Thyroid gland (tissue), 4 donors: ENCODE measurements at regions not wholly inside any gene's neighbourhood (a gene's known extent, or its start where the extent isn't known, plus 50 kb on each side); places are given as distances from the start of the nearest gene placed in this dataset.

Experiments used
- POLR2A ChIP-seq, 2 donors: fragments of 450-650 bp; IDR thresholded peaks; one replicate each; pipeline ENCODE4 v1.6.1; 2017; ENCODE audit warnings: antibody characterized with exemption in 2 of 2, mild to moderate bottlenecking in 2 of 2, moderate library complexity in 1 of 2
- TF ChIP-seq, protein P1 (sequence below), 6 experiments: fragments of 200-600 bp in 3 of 6; fragments of 450-650 bp in 3 of 6; sonication (generic) in 3 of 6; IDR thresholded peaks; one replicate each; pipeline ENCODE4 v1.5.1; 2016 to 2019; ENCODE audit warnings: antibody characterized with exemption in 6 of 6, mild to moderate bottlenecking in 2 of 6, inconsistent platforms in 1 of 6, moderate library complexity in 1 of 6

DNA sequence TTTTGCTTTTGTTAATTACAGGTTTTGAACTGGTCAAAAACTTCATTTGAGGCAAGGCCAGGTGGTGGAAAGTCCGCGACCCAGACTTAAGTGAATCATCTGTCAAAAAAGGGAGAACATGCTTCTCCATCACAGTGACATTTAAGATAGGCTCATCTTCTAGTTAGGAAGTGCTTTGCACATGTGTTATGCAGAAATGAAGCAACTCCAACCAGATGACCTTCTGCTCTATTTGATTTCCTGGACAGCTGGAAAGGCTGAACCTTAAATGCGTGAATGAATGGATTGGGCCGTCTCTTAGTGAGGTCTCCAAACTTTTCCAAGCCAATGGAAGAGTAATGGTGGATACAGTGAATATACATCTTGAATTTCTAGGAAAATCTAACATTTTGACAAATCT is 101.6 kb upstream of the FAM13C start:
- TF ChIP-seq POLR2A (IDR thresholded peaks at IDR 0.05): no peak
- TF ChIP-seq, protein P1, sequence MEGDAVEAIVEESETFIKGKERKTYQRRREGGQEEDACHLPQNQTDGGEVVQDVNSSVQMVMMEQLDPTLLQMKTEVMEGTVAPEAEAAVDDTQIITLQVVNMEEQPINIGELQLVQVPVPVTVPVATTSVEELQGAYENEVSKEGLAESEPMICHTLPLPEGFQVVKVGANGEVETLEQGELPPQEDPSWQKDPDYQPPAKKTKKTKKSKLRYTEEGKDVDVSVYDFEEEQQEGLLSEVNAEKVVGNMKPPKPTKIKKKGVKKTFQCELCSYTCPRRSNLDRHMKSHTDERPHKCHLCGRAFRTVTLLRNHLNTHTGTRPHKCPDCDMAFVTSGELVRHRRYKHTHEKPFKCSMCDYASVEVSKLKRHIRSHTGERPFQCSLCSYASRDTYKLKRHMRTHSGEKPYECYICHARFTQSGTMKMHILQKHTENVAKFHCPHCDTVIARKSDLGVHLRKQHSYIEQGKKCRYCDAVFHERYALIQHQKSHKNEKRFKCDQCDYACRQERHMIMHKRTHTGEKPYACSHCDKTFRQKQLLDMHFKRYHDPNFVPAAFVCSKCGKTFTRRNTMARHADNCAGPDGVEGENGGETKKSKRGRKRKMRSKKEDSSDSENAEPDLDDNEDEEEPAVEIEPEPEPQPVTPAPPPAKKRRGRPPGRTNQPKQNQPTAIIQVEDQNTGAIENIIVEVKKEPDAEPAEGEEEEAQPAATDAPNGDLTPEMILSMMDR (IDR thresholded peaks at IDR 0.05): no peak
